GM19397 (cell line): ENCODE measurements at regions not wholly inside any gene's neighbourhood (a gene's known extent, or its start where the extent isn't known, plus 50 kb on each side); places are given as distances from the start of the nearest gene placed in this dataset.

Experiments
- ATAC-seq: cut with Tn5 transposase; IDR thresholded peaks from one replicate; pipeline ENCODE4 v1.9.1; 2021; ENCODE audit warnings: mild to moderate bottlenecking, moderate library complexity; ENCODE audit not compliant: unreplicated experiment

GRCh38 chr12:4137015-4137414 is 136.5 kb upstream of the CCND2 start:
- no peak for ATAC-seq

GRCh38 chr12:4135919-4136605 is 137.5 kb upstream of the CCND2 start:
- peak; percentile 60 for ATAC-seq

DNA sequence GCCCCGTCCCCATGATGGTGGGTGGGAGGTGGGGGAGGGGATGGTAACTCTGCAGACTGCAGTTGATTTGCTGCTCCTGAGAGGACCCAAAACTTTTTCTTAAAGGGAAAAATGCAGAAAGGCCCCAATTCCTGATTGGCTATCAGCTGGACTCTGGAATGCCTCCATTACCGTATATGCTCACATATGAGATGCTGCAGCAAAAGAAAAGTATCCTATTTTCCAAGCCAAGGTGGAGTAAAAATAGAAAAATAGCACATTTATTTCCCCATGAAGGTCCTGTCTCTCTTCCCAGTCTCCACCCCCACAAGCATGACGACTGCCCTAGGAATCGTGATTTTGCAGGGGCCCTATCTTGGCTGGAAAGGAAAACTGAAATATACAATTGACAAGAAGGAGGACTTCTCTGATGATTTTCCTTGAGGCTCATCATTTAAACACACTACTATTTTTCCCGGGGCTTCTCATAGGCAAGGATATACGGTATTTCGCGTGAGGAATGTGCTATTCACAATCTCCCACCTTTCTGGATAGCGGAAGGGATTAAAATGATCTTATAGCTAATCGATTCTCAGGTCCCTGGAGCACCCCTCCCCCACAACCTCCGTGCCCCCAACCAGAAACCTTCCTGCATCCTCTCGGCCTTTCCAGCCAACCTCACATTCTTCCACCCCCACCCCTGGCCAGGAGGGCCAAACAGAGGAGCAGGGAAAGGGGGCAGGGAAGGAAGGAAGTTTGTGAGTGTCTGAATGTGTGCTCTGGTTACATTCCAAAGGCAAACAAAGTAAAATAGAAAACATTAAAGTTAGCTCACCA is 138.9 kb upstream of the CCND2 start:
- ATAC-seq, result no peak

DNA sequence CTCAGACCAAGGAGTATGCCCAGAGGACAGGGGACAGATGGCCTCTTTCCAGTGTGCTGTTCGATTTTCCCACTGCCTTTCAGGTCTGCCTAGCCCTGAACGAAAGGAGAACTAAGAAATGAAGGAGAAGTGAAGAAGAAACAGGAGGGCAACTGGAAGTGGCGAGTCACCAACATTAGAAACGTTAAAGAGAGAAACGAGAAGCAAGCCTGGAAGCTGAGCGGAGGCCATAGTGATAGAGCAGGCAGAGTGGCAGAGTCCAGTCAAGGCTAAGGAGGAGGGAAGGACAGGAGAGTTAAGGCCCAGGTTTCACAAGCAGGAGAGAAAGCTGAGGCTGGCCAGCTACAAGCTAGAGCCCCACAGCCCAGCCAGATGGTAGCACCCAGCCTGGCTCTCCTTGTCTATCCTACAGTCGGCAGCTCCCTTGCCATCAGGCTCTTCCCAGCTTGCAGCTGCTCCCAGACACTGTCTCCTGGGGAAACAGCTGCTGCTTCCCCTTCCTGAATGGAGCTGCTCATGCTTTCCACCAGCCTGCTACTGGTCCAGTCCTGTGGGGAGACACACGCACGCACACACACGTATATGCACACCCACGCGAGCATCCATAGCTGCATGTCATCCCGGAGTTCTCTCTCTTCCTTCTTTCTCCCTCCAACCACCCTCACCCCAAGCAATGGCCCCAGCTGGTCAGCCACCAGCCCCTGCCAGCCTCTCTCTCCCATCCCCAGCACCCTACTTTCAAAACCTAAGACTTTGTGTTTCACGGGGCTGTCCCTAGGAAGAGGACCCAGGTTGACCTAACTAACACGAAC is 139.7 kb upstream of the CCND2 start:
- ATAC-seq, result no peak

- no peak for ATAC-seq
Observed at GRCh38 chr12:4133029-4133428, 140.5 kb upstream of the CCND2 start.

GRCh38 chr12:4121506-4122020 is 152.0 kb upstream of the CCND2 start:
- ATAC-seq, result no peak

DNA sequence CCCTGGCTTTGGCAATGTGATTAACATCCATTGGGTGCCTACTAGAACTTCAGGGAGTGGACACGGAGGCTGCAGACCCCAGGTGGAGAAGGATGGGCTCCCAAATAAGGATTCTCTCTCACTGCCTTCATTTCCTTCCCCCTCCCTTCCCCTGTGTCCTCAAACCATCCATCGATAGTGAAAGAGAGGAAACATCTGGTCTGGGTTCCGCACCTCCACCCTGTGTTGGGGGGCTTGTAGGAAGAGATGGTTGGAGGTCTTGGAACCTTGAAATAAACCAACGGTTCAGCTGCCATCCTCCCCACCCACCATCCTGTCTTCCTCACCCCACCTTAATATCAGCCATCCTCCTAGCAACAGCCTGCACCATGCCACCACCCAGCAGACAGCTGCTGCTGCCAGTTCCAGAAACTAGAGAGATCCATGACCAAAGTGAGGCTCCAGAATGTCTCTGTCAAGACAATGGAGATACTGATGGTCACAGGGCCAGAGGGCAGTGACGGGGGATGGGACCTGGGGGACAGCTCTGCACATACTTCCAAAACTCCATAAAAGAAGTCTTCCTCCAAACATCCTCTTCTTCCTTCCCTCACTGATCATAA is 153.1 kb upstream of the CCND2 start:
- ATAC-seq, result no peak

DNA sequence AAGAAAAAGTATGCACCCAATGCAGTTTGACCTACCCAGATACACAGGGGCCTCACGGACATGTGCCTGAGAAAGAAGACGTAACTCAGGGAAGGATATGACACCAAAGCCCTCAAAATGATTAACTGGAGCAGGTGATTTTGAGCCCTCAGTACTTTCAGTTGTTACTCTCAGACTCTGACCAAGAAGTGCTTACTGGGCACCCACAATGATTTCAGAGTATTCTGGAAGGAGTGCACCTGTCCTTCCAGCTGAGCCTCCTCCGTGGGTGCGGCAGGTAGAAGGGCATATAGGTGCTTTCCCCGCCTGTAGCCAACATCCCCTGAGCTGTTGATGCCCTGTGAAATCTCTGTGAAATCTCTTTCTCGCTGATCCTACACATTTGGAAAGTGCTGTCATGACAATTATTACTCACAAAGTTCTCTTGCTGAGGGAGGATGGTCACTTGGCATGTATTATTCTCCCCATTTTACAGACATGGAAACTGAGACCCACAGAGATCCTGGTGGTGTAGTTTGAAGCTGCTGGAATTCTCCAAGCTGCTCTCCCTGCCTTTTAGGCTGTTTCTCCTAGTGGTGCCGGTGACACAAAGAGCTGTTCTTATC is 154.3 kb upstream of the CCND2 start:
- peak; percentile 71 for ATAC-seq

DNA sequence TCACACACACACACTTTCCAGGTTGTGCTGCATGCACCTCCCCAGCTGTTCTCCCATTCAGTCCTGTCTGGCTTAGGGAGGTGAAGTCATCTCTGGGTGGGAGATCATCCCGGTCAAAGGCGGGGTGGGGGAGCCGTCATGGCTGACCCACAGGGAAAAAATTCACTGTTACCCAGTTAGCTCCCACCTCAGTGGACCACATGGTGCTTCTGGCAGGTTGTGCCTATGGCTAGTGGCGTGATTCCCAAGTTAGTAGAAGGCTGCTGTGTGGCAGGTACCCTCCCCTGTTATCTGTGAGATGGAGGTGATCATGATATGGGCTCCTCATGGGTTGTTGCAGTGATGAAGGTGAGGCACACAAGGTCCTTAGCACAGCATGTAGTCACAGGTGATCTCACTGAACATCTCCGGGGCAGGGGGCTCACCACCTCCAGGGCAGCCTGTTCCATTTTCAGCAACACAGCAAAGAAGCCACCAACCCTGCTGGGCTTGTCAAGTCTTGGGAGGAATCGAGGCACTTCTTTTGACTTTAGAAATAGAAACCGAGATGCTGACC is 154.9 kb upstream of the CCND2 start:
- peak; percentile 15 for ATAC-seq

DNA sequence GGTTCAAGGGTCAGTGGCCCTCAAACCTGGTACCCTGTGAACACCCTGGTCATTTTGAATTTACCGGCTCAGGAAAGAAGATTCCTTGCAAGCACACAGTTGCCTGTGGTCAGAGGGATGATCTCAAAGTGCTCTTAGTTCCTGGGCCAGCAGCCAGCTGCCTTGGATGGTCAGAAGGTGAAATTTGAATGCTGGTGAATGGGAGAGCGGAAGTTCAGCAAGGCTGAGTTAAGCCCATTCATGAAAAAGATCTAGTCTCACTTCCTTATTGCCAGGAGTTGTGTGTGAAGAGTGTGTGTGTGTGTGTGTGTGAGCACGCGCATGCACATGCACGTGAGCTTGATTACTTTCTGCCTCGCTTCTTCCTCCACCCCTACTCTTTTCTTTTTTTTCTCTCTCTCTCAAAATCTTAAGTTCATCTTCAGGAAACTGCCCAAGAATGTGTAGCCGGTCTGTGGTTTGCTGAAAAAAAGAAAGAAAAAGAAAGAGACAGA is 155.5 kb upstream of the CCND2 start:
- ATAC-seq, result peak; percentile 40

DNA sequence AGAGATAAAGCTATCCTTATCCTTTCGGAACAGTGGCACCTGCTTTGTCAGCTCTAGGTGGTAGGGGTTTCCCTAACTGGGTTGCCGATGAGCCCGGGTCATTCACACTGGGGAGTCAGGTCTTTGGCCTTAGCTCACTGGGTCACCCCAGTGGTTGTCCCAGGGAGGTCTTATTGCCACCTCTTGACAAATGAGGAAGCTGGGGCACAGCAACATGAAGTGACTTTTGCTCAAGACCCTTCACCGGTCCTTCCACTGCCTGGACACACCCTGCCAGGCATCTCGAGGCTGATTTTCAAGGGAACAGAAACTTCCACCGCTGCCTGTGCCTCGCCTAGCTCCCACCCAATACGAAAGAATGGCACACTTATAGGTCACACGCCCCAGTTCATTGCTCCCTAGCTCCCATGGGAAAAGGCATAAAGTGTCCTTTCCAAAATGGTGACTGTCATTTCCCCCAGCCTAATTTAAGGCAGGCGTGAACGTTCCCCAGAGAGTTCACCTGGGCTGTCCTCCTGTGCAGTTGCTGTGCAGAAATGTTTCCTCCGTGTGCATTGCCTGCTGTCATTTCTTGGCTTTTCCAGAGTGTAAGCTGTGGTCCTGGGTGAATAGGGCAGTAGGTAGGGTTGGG is 156.1 kb upstream of the CCND2 start:
- peak; percentile 1 for ATAC-seq

GRCh38 chr12:4116251-4117111 is 157.1 kb upstream of the CCND2 start:
- no peak for ATAC-seq

DNA sequence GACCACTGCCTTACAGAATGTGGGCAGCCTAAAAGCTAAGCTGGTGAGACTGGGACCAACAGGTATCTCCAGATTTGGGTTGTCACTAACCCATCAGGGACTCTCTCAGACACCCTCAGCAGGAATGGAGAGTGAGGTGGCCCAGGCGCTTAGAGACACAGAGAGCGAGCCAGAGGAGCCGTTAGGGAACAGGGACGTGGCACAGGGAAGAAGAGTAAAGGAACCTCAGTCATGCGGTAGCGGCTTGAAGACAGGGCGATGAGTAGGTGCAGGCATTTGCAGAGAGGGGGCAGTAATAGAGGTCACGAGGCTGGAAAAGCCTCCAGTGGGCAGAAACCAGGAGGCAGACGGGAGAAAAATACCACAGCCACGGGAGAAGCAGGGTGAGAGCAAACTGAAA is 158.0 kb upstream of the CCND2 start:
- ATAC-seq, result no peak

DNA sequence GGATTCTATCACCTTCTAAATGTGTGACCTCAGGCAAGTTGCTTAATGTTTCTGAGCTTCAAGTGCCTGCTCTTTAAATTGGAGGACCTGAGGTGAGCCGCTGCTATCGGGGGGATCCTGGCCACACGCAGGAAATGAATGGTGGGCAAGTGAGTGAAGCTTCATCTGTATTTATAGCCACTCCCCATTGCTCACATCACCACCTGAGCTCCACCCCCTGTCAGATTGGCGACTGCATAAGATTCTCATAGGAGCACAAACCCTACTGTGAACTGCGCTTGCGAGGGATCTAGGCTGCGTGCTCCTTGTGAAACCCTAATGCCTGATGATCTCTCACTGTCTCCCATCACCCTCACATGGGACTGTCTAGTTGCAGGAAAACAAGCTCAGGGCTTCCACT is 158.6 kb upstream of the CCND2 start:
- no peak for ATAC-seq

DNA sequence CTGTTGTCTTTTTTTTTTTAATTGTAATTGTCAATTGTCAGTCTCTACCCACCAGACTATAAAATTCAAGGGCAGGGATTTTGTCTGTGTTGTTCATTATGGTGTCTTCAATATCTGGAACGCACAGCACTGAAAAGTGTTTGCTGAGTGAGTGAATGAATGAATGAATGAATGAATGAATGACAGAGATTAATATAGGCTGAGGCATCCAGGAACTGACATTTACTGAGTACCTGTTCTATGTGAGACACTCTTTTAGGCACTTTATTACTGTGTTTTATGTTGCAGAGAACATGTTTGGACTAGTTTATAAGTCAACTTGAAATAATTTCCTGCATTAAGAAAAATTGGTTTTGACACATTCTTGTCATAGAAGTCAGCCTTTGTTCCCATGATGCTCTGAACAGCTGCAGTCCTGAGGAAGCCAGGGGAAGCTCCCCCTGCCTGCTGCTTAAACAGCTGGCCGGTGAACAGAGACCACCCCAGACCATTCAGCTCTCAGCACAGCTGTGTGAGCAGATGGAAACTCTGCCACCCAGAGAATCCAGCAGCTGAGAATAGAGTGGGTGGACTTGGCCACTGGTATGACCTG is 160.7 kb upstream of the CCND2 start:
- ATAC-seq, result no peak

GRCh38 chr12:4112290-4112689 is 161.3 kb upstream of the CCND2 start:
- ATAC-seq, result no peak

- no peak for ATAC-seq
Observed at GRCh38 chr12:4111010-4111409, 162.6 kb upstream of the CCND2 start.

GRCh38 chr12:4109826-4110225 is 163.7 kb upstream of the CCND2 start:
- no peak for ATAC-seq
